HEK293T (cell line): ENCODE measurements at regions not wholly inside any gene's neighbourhood (a gene's known extent, or its start where the extent isn't known, plus 50 kb on each side); places are given as distances from the start of the nearest gene placed in this dataset.
"Not testable (repeated sequence)": the region's sequence is repeated elsewhere in the genome, so short reads cannot be mapped to it uniquely, and the experiment has no call there.

Source experiments
- CTCF ChIA-PET: fragments of 350-600 bp; formaldehyde crosslinking; extraction: SDS; loops from one replicate; lab custom pipeline; 2021; ENCODE audit warnings: antibody characterized with exemption, inconsistent platforms; lab: Yijun Ruan, JAX
- POLR2A ChIA-PET: fragments of 350-600 bp; formaldehyde crosslinking; extraction: SDS; loops from one replicate; lab custom pipeline; 2020; ENCODE audit warnings: antibody characterized with exemption, inconsistent platforms; lab: Yijun Ruan, JAX
- DNase-seq: peaks from one replicate; pipeline ENCODE4 v3.0.0; 2012; ENCODE audit warnings: mixed read lengths; ENCODE audit errors: extremely low spot score
- ARNT ChIP-seq: fragments of 450-650 bp; IDR thresholded peaks from 2 replicates; pipeline ENCODE4 v1.6.1; 2017; ENCODE audit warnings: mild to moderate bottlenecking
- BHLHE40 ChIP-seq: fragments of 450-650 bp; IDR thresholded peaks from 2 replicates; pipeline ENCODE4 v1.6.1; 2016; ENCODE audit warnings: mild to moderate bottlenecking, moderate library complexity, borderline replicate concordance
- CTBP1 ChIP-seq: fragments of 450-650 bp; IDR thresholded peaks from 2 replicates; pipeline ENCODE4 v1.6.1; 2016; ENCODE audit warnings: borderline replicate concordance
- ELF4 ChIP-seq: fragments of 450-650 bp; IDR thresholded peaks from 2 replicates; pipeline ENCODE4 v1.6.1; 2017; ENCODE audit warnings: antibody characterized with exemption
- FOXA1 ChIP-seq: fragments of 450-650 bp; IDR thresholded peaks from 2 replicates; pipeline ENCODE4 v1.6.1; 2016; ENCODE audit warnings: mild to moderate bottlenecking
- FOXK2 ChIP-seq: fragments of 450-650 bp; IDR thresholded peaks from 2 replicates; pipeline ENCODE4 v1.6.1; 2016; ENCODE audit warnings: mild to moderate bottlenecking
- FOXM1 ChIP-seq: fragments of 450-650 bp; IDR thresholded peaks from 2 replicates; pipeline ENCODE4 v1.6.1; 2017; ENCODE audit warnings: mild to moderate bottlenecking, borderline replicate concordance
- HDGF ChIP-seq: fragments of 450-650 bp; IDR thresholded peaks from 2 replicates; pipeline ENCODE4 v1.6.1; 2017; ENCODE audit warnings: antibody characterized with exemption, borderline replicate concordance
- L3MBTL2 ChIP-seq: fragments of 450-650 bp; conservative IDR thresholded peaks from 2 replicates; pipeline ENCODE4 v1.6.1; 2016; ENCODE audit warnings: mild to moderate bottlenecking
- LEF1 ChIP-seq: fragments of 450-650 bp; IDR thresholded peaks from 2 replicates; pipeline ENCODE4 v1.6.1; 2017; ENCODE audit warnings: mild to moderate bottlenecking, borderline replicate concordance
- NFRKB ChIP-seq: fragments of 450-650 bp; IDR thresholded peaks from 2 replicates; pipeline ENCODE4 v1.6.1; 2016; ENCODE audit warnings: mild to moderate bottlenecking, moderate library complexity
- SP1 ChIP-seq: fragments of 450-650 bp; IDR thresholded peaks from 2 replicates; pipeline ENCODE4 v1.6.1; 2017
- SUZ12 ChIP-seq: fragments of 450-650 bp; IDR thresholded peaks from 2 replicates; pipeline ENCODE4 v1.6.1; 2016; ENCODE audit warnings: mild to moderate bottlenecking
- TARDBP ChIP-seq: fragments of 450-650 bp; IDR thresholded peaks from 2 replicates; pipeline ENCODE4 v1.6.1; 2016
- ZNF384 ChIP-seq: fragments of 450-650 bp; IDR thresholded peaks from 2 replicates; pipeline ENCODE4 v1.6.1; 2016
- TF ChIP-seq, protein P1 (sequence below): fragments of 450-650 bp; IDR thresholded peaks from 2 replicates; pipeline ENCODE4 v1.6.1; 2016

DNA sequence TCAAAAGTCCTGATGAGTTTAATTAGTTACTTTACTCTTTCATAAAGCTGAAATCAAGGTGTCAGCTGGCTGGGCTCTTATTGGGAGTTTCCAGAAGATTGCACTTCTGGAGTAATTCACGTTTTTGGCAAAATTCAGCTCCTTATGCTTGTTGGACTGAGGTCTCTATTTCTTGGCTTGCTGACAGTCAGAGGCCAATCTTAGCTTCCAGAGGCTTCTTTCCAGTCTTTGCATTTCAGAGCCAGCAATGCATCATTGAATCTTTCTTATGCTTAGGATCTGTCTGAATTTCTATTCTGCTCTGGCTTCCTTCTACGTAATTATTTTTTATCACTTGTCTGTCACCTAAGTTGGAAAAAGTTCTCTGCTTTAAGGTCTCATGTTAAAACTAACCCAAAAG is 91.4 kb upstream of the SYN3 start:
- ChIA-PET CTCF (no interaction called here), POLR2A (interaction anchor here (0.6 kb wide), 1 partner anchor 75 kb away, joined by 3 read pairs; no protein-coding TSS in a partner anchor)
- TF ChIP-seq ARNT (no peak), HDGF (no peak), FOXA1 (no peak), BHLHE40 (no peak), CTBP1 (no peak), FOXM1 (no peak), TARDBP (no peak), L3MBTL2 (no peak), FOXK2 (no peak), ELF4 (no peak), SP1 (no peak), NFRKB (no peak), ZNF384 (no peak), SUZ12 (no peak), LEF1 (no peak)
- TF ChIP-seq, protein P1, sequence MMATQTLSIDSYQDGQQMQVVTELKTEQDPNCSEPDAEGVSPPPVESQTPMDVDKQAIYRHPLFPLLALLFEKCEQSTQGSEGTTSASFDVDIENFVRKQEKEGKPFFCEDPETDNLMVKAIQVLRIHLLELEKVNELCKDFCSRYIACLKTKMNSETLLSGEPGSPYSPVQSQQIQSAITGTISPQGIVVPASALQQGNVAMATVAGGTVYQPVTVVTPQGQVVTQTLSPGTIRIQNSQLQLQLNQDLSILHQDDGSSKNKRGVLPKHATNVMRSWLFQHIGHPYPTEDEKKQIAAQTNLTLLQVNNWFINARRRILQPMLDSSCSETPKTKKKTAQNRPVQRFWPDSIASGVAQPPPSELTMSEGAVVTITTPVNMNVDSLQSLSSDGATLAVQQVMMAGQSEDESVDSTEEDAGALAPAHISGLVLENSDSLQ, result no peak
- no peak for DNase-seq

DNA sequence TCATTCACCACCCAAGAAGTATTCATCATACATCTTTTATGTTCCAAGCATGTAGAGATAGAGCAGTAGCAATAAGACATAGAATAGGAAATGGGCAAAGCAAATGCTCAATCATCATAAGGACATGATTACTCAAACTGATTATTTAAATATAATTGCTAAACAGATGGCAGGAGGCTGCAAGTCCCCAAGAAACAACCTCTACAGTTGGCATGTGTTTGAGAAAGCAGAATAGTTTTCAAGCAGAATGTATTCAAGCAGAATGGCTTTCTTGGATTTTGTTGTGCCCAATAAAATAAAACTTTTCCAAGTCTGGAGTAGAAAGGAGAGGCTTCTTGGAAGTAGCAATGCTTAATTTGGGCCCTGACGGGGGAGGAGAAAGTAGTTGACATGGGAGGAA is 86.5 kb upstream of the SYN3 start:
- TF ChIP-seq ZNF384 (no peak), TARDBP (no peak)
- CTCF ChIA-PET, result no interaction called here
- no peak for DNase-seq
- POLR2A ChIA-PET, result no interaction called here

DNA sequence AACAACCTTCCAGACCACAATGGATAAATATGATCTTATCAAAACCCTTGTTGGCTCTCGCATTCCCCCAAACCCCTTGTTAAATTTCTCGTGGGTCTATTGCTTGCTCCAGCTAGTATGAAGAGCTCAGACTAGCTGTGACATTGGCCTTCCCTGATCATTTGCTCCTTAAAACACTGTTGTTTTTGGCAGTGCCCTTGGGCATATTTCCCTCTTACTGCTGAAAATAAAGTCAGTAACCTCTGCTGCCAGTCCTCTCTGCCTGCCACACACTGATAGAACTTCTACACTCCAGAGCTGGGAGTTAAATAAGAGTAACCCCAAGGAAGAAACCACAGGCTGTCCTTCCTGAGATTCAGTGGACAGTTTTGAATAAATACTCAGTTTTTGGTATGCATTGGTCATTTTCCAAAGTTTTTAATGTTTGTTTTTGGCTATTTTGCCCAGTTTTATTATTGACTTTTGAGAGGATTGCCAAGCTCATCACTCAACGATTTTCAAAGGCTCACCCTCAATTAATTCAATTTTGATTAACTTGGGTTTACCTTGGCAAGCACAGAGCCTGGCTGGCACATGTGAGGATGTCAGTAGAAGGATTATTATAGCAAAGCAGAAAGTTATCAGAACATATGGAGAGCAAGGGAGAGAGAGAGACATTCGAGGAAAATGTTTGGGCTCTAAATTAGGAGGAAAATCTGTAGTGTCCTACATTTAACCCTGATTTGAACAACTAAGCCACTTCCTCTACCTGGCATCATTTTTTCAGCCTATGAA is 84.3 kb upstream of the SYN3 start:
- no peak for TF ChIP-seq FOXM1
- TF ChIP-seq L3MBTL2, result no peak
- TF ChIP-seq ARNT, result no peak
- no peak for TF ChIP-seq ELF4
- no peak for TF ChIP-seq SP1
- TF ChIP-seq FOXK2, result no peak
- TF ChIP-seq SUZ12, result no peak
- TF ChIP-seq NFRKB, result no peak
- TF ChIP-seq LEF1, result no peak
- TF ChIP-seq, protein P1, result no peak
- no peak for TF ChIP-seq BHLHE40
- TF ChIP-seq TARDBP, result no peak
- TF ChIP-seq HDGF, result no peak
- TF ChIP-seq CTBP1, result no peak
- TF ChIP-seq FOXA1, result no peak
- no peak for TF ChIP-seq ZNF384
- ChIA-PET CTCF (no interaction called here), POLR2A (no interaction called here)
- no peak for DNase-seq

DNA sequence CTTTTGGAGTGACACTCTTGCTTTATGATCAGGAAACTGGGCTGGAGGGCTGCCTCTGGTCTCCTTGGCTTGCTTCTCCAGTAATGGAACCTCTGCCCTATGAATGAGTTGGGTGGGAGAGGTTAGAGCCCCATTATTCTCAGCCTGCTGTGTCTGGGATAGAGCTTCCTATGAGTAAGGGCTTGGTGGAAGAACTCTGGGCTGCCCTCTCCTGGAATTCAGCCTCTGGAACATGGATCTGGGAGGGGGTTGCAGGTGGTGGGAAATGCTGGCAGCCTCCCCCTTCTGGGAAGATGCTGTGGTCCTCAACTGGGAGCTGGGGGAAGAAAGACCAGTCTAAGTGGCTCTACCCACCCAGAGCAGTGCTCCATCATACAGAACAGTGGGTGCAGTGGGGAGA is 81.8 kb upstream of the SYN3 start:
- no peak for DNase-seq
- TF ChIP-seq FOXA1 (no peak), BHLHE40 (no peak), L3MBTL2 (no peak), ARNT (no peak)
- ChIA-PET POLR2A (no interaction called here), CTCF (interaction anchor here (0.7 kb wide), 1 partner anchor 63 kb away, joined by 5 read pairs; no protein-coding TSS in a partner anchor)

DNA sequence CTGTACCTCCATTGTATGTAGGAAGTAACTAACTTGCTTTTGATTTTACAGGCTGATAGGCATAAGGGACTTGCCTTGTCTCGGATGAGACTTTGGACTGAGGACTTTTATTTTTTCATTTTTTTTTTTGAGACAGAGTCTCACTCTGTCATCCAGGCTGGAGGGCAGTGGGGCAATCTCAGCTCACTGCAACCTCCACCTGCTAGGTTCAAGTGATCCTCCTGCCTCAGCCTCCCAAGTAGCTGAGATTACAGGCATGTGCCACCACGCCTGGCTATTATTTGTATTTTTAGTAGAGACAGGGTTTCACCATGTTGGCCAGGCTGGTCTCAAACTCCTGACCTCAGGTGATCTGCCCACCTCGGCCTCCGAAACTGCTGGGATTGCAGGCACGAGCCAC is 80.2 kb upstream of the SYN3 start:
- CTCF ChIA-PET, POLR2A ChIA-PET: not testable (repeated sequence)

DNA sequence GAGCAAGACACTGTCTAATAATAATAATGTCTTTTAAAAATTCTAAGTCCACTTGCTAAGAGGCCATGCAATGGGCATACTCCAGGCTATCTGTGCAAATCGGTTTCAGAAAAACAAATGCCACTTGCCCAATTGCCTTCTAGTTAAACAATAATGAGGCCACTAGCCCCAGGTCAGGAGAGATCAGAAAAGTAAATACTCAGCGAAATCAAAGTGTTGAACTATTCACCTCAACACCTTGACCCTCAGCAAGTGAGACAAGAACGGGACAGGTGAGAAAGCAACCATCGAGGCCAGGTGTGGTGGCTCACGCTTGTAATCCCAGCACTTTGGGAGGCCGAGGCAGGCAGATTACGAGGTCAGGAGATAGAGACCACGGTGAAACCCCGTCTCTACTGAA is 72.3 kb upstream of the SYN3 start:
- ChIA-PET CTCF (no interaction called here), POLR2A (no interaction called here)
- TF ChIP-seq, protein P1, result no peak
- TF ChIP-seq ZNF384 (no peak), ARNT (no peak), LEF1 (no peak)
- DNase-seq, result no peak

More for the DNA sequence above, 80.2 kb upstream of the SYN3 start:
- not testable (repeated sequence) for DNase-seq

DNA sequence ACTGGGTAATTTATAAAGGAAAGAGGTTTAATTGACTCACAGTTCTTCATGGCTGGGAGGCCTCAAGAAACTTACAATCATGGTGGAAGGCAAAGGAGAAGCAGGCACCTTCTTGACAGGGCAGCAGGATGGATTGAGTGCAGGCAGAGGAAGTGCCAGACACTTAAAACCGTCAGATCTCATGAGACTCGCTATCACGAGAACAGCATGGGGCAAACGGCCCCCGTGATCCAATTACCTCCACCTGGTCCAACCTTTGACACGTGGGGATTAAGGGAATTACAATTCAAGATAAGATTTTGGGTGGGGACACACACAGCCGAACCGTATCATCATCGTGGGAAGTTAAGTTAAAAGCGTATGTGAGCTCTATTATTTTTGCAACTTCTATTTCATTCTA is 71.4 kb upstream of the SYN3 start:
- POLR2A ChIA-PET, result no interaction called here
- CTCF ChIA-PET, result no interaction called here
- no peak for DNase-seq
- no peak for TF ChIP-seq ZNF384
- no peak for TF ChIP-seq HDGF
- no peak for TF ChIP-seq CTBP1
- no peak for TF ChIP-seq TARDBP
- TF ChIP-seq FOXA1, result no peak
- TF ChIP-seq, protein P1, result no peak
- TF ChIP-seq BHLHE40, result no peak
- TF ChIP-seq FOXM1, result no peak
- TF ChIP-seq ELF4, result no peak
- no peak for TF ChIP-seq FOXK2
- TF ChIP-seq L3MBTL2, result no peak
- no peak for TF ChIP-seq NFRKB
- no peak for TF ChIP-seq SUZ12
- no peak for TF ChIP-seq ARNT
- no peak for TF ChIP-seq SP1
- no peak for TF ChIP-seq LEF1
